H9 (cell line): ENCODE measurements at regions not wholly inside any gene's neighbourhood (a gene's known extent, or its start where the extent isn't known, plus 50 kb on each side); places are given as distances from the start of the nearest gene placed in this dataset.

Source experiments
- DNase-seq: peaks from one replicate; pipeline ENCODE4 v3.0.0-alpha.2; 2017
- H2AFZ ChIP-seq: one replicate; pipeline ENCODE4 v1.6.1; 2013; ENCODE audit warnings: mild to moderate bottlenecking, low read length, control low read depth, moderate library complexity
- H2AK5ac ChIP-seq: 2 replicates; pipeline ENCODE4 v1.6.1; 2013; ENCODE audit warnings: low read length, control low read depth, mixed read lengths; ENCODE audit not compliant: insufficient read length
- H2BK120ac ChIP-seq: one replicate; pipeline ENCODE4 v1.6.1; 2013; ENCODE audit warnings: low read depth, mild to moderate bottlenecking, low read length, control low read depth, inconsistent platforms; ENCODE audit not compliant: poor library complexity, severe bottlenecking
- H2BK12ac ChIP-seq: 2 replicates; pipeline ENCODE4 v1.6.1; 2013; ENCODE audit warnings: low read length, control low read depth, mixed read lengths, low read depth; ENCODE audit not compliant: insufficient read length
- H2BK15ac ChIP-seq: 2 replicates; pipeline ENCODE4 v1.6.1; 2013; ENCODE audit warnings: low read depth, low read length, control low read depth
- H2BK20ac ChIP-seq: one replicate; pipeline ENCODE4 v1.6.1; 2013; ENCODE audit warnings: low read depth, mild to moderate bottlenecking, low read length, control low read depth, inconsistent platforms; ENCODE audit not compliant: poor library complexity, severe bottlenecking
- H2BK5ac ChIP-seq: 2 replicates; pipeline ENCODE4 v1.6.1; 2013; ENCODE audit warnings: low read length, control low read depth, mixed read lengths; ENCODE audit not compliant: insufficient read length
- H3K14ac ChIP-seq: 2 replicates; pipeline ENCODE4 v1.6.1; 2013; ENCODE audit warnings: low read length, control low read depth; ENCODE audit not compliant: insufficient read depth
- H3K18ac ChIP-seq: 2 replicates; pipeline ENCODE4 v1.6.1; 2013; ENCODE audit warnings: low read depth, mild to moderate bottlenecking, mixed read lengths, low read length, control low read depth; ENCODE audit not compliant: insufficient read length
- H3K23ac ChIP-seq: 2 replicates; pipeline ENCODE4 v1.6.1; 2013; ENCODE audit warnings: low read length, control low read depth, mixed read lengths, low read depth; ENCODE audit not compliant: insufficient read length
- H3K23me2 ChIP-seq: 2 replicates; pipeline ENCODE4 v1.6.1; 2013; ENCODE audit warnings: low read depth, mild to moderate bottlenecking, mixed read lengths, low read length, control low read depth; ENCODE audit not compliant: insufficient read length, poor library complexity, severe bottlenecking
- H3K27ac ChIP-seq: 2 replicates; pipeline ENCODE4 v1.5.1; 2013; ENCODE audit warnings: low read length, control low read depth, mixed read lengths, low read depth; ENCODE audit not compliant: insufficient read length
- H3K27me3 ChIP-seq: 2 replicates; pipeline ENCODE4 v1.6.1; 2013; ENCODE audit warnings: low read length, control low read depth, inconsistent platforms; ENCODE audit not compliant: insufficient read depth
- H3K4ac ChIP-seq: 2 replicates; pipeline ENCODE4 v1.6.1; 2013; ENCODE audit warnings: low read depth, mild to moderate bottlenecking, control low read depth, inconsistent platforms, low read length, moderate library complexity
- H3K4me1 ChIP-seq: 2 replicates; pipeline ENCODE4 v1.6.1; 2013; ENCODE audit warnings: low read length, control low read depth, inconsistent platforms; ENCODE audit not compliant: insufficient read depth
- H3K4me2 ChIP-seq: 2 replicates; pipeline ENCODE4 v1.6.1; 2013; ENCODE audit warnings: low read length, control low read depth, mixed read lengths; ENCODE audit not compliant: insufficient read length, insufficient read depth
- H3K56ac ChIP-seq: 2 replicates; pipeline ENCODE4 v1.6.1; 2013; ENCODE audit warnings: low read depth, mild to moderate bottlenecking, mixed read lengths, low read length, control low read depth; ENCODE audit not compliant: insufficient read length
- H3K79me1 ChIP-seq: 2 replicates; pipeline ENCODE4 v1.6.1; 2013; ENCODE audit warnings: low read depth, mild to moderate bottlenecking, moderate library complexity, low read length, control low read depth, inconsistent platforms; ENCODE audit not compliant: insufficient read depth, poor library complexity, severe bottlenecking
- H3K79me2 ChIP-seq: 2 replicates; pipeline ENCODE4 v1.6.1; 2013; ENCODE audit warnings: low read length, control low read depth, inconsistent platforms; ENCODE audit not compliant: insufficient read depth
- H3K9ac ChIP-seq: 2 replicates; pipeline ENCODE4 v1.6.1; 2013; ENCODE audit warnings: low read length, control low read depth, mixed read lengths; ENCODE audit not compliant: insufficient read length; ENCODE audit errors: extremely low read depth
- H3K9me3 ChIP-seq: one replicate; pipeline ENCODE4 v1.6.1; 2013; ENCODE audit warnings: low read depth, low read length, inconsistent platforms; ENCODE audit not compliant: control insufficient read depth
- H3T11ph ChIP-seq: one replicate; pipeline ENCODE4 v1.6.1; 2013; ENCODE audit warnings: mild to moderate bottlenecking, low read length, control low read depth, inconsistent platforms
- H4K20me1 ChIP-seq: one replicate; pipeline ENCODE4 v1.6.1; 2013; ENCODE audit not compliant: control insufficient read depth, insufficient read length, insufficient read depth
- H4K5ac ChIP-seq: 2 replicates; pipeline ENCODE4 v1.6.1; 2013; ENCODE audit warnings: low read depth, mild to moderate bottlenecking, mixed read lengths, low read length, control low read depth; ENCODE audit not compliant: insufficient read length
- H4K8ac ChIP-seq: replicated peaks from 2 replicates; pipeline ENCODE4 v1.6.1; 2013; ENCODE audit warnings: low read length, control low read depth, mixed read lengths, low read depth; ENCODE audit not compliant: insufficient read length
- H4K91ac ChIP-seq: 2 replicates; pipeline ENCODE4 v1.6.1; 2013; ENCODE audit warnings: low read depth, mild to moderate bottlenecking, moderate library complexity, mixed read lengths, low read length, control low read depth; ENCODE audit not compliant: insufficient read length
- H3K27ac Mint-ChIP-seq, 3 experiments: 2 replicates in 2 of 3; 3 replicates in 1 of 3; pipeline ENCODE4 v1.8.0; 2020 to 2021; ENCODE audit warnings: mixed read lengths in 3 of 3, mild to moderate bottlenecking in 1 of 3, moderate library complexity in 1 of 3
- H3K27me3 Mint-ChIP-seq: 2 replicates; pipeline ENCODE4 v1.8.0; 2021; ENCODE audit warnings: low read depth, mild to moderate bottlenecking, moderate library complexity, mixed read lengths
- H3K36me3 Mint-ChIP-seq, 3 experiments: 2 replicates in 2 of 3; 3 replicates in 1 of 3; pipeline ENCODE4 v1.8.0; 2020 to 2021; ENCODE audit warnings: low read depth in 3 of 3, mixed read lengths in 3 of 3; ENCODE audit not compliant: insufficient read depth in 1 of 3
- H3K4me1 Mint-ChIP-seq, 2 experiments: 2 replicates each; pipeline ENCODE4 v1.8.0; 2020; ENCODE audit warnings: mixed read lengths in 2 of 2
- H3K4me3 Mint-ChIP-seq, 2 experiments: 2 replicates in 1 of 2; 3 replicates in 1 of 2; pipeline ENCODE4 v1.8.0; 2020 to 2021; ENCODE audit warnings: mild to moderate bottlenecking in 2 of 2, mixed read lengths in 2 of 2, moderate library complexity in 1 of 2
- H3K9me3 Mint-ChIP-seq, 2 experiments: 2 replicates in 1 of 2; 3 replicates in 1 of 2; pipeline ENCODE4 v1.8.0; 2020; ENCODE audit warnings: mild to moderate bottlenecking in 2 of 2, mixed read lengths in 2 of 2, moderate library complexity in 1 of 2
- WGBS: extraction: QIAGEN DNeasy Blood & Tissue Kit; methylation state at CpG from one replicate; pipeline ENCODE4 v1.1.7; 2013; ENCODE audit warnings: missing lambda C conversion rate, low lambda C conversion rate, mixed read lengths; ENCODE audit not compliant: insufficient read length; ENCODE audit errors: extremely low coverage; 5-methylcytosine and 5-hydroxymethylcytosine counted together
- TF ChIP-seq, protein P1 (sequence below): fragments of 200-600 bp; sonication (generic); conservative IDR thresholded peaks from 3 replicates; pipeline ENCODE4 v1.8.0; 2021; ENCODE audit warnings: antibody characterized with exemption, mild to moderate bottlenecking

DNA sequence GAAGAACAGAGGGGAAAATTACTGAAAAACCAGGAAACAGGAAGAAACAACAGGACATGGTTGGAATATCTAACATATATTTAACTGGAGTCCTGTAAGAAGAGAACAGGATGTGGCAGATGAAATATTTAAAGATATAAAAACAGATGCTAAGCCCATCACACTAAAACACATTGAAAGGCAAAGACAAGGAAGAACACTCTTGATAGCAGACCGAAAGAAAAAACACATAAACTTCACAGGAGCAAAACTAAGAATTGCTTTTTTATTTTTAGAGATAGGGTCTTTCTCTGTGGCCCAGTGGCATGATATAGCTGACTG lies 324.4 kb upstream of the ARRDC3 start:
- no peak overlapping the region for H3K23ac ChIP-seq
- no peak overlapping the region for H2BK120ac ChIP-seq
- no CpG with 5 or more reads among the region's 1 CpG for WGBS
- H3K4me1 Mint-ChIP-seq = no peaks in the 10 kb centered on the region
- H3K27me3 ChIP-seq = no peaks in the 10 kb centered on the region
- no peaks in the 10 kb centered on the region for H3K79me1 ChIP-seq
- no peak overlapping the region for H2BK12ac ChIP-seq
- no peak overlapping the region for H3K4ac ChIP-seq
- no peak overlapping the region for H4K91ac ChIP-seq
- no peak overlapping the region for H3K27ac Mint-ChIP-seq
- no peak overlapping the region for H2AFZ ChIP-seq
- H3K14ac ChIP-seq = no peak overlapping the region
- no peak overlapping the region for H3T11ph ChIP-seq
- H3K4me2 ChIP-seq = no peak overlapping the region
- no peak overlapping the region for H3K56ac ChIP-seq
- no peaks in the 10 kb centered on the region for H3K4me1 ChIP-seq
- no peak overlapping the region for H2BK20ac ChIP-seq
- no peaks in the 10 kb centered on the region; a peak in 2 of 5 replicates for H3K9me3 Mint-ChIP-seq
- no peaks in the 10 kb centered on the region for H3K36me3 Mint-ChIP-seq
- no peak overlapping the region for H3K9ac ChIP-seq
- H3K18ac ChIP-seq = no peak overlapping the region
- H2BK5ac ChIP-seq = no peak overlapping the region
- H3K79me2 ChIP-seq = no peaks in the 10 kb centered on the region
- H3K23me2 ChIP-seq = no peaks in the 10 kb centered on the region
- H2AK5ac ChIP-seq = no peak overlapping the region
- H4K5ac ChIP-seq = no peak overlapping the region
- no peaks in the 10 kb centered on the region for H3K9me3 ChIP-seq
- no peaks in the 10 kb centered on the region for H3K27me3 Mint-ChIP-seq
- TF ChIP-seq, protein P1, sequence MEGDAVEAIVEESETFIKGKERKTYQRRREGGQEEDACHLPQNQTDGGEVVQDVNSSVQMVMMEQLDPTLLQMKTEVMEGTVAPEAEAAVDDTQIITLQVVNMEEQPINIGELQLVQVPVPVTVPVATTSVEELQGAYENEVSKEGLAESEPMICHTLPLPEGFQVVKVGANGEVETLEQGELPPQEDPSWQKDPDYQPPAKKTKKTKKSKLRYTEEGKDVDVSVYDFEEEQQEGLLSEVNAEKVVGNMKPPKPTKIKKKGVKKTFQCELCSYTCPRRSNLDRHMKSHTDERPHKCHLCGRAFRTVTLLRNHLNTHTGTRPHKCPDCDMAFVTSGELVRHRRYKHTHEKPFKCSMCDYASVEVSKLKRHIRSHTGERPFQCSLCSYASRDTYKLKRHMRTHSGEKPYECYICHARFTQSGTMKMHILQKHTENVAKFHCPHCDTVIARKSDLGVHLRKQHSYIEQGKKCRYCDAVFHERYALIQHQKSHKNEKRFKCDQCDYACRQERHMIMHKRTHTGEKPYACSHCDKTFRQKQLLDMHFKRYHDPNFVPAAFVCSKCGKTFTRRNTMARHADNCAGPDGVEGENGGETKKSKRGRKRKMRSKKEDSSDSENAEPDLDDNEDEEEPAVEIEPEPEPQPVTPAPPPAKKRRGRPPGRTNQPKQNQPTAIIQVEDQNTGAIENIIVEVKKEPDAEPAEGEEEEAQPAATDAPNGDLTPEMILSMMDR = no peak
- H3K27ac ChIP-seq = no peak overlapping the region
- no peaks in the 10 kb centered on the region for H4K20me1 ChIP-seq
- H4K8ac ChIP-seq = no peak overlapping the region
- DNase-seq = no peak
- no peak overlapping the region for H2BK15ac ChIP-seq
- H3K4me3 Mint-ChIP-seq = no peak overlapping the region
